HEK293 (cell line): ENCODE measurements at regions not wholly inside any gene's neighbourhood (a gene's known extent, or its start where the extent isn't known, plus 50 kb on each side); places are given as distances from the start of the nearest gene placed in this dataset.

Experiments used
- CTCF ChIA-PET: fragments of 350-600 bp; formaldehyde crosslinking; extraction: SDS; loops from one replicate; lab custom pipeline; 2021; ENCODE audit warnings: antibody characterized with exemption; lab: Yijun Ruan, JAX
- POLR2A ChIA-PET: fragments of 300-600 bp; formaldehyde crosslinking; extraction: SDS; loops from one replicate; lab custom pipeline; 2020; ENCODE audit warnings: antibody characterized with exemption, inconsistent platforms; lab: Yijun Ruan, JAX
- H3K27ac ChIP-seq: fragments of 200-500 bp; sonication (Bioruptor generic); 2 replicates; pipeline ENCODE4 v1.5.1; 2014; ENCODE audit warnings: low read depth, low read length, control low read depth, inconsistent platforms; ENCODE audit errors: extremely low read depth
- H3K36me3 ChIP-seq, 2 experiments: fragments of 200-500 bp in 1 of 2; sonication (Bioruptor generic) in 1 of 2; 1 replicate in 1 of 2; 2 replicates in 1 of 2; pipeline ENCODE4 v1.5.1; 2014 to 2017; ENCODE audit warnings: inconsistent platforms in 2 of 2, low read length in 2 of 2; ENCODE audit not compliant: control insufficient read depth in 2 of 2, insufficient read depth in 1 of 2
- H3K4me1 ChIP-seq: fragments of 200-500 bp; sonication (Bioruptor generic); 2 replicates; pipeline ENCODE4 v1.5.1; 2014; ENCODE audit warnings: mild to moderate bottlenecking, low read length, inconsistent platforms; ENCODE audit not compliant: control insufficient read depth, insufficient read depth
- H3K4me3 ChIP-seq: 2 replicates; pipeline ENCODE4 v1.5.1; 2011; ENCODE audit warnings: low read depth, mild to moderate bottlenecking, control low read depth, low read length, moderate library complexity
- H3K9me3 ChIP-seq: fragments of 200-500 bp; sonication (Bioruptor generic); 2 replicates; pipeline ENCODE4 v1.5.1; 2014; ENCODE audit warnings: low read depth, low read length, inconsistent platforms; ENCODE audit not compliant: control insufficient read depth, insufficient read depth
- BCL11B ChIP-seq: fragments of 450-650 bp; formaldehyde crosslinking; IDR thresholded peaks from 2 replicates; pipeline ENCODE4 v1.5.1; 2016; ENCODE audit warnings: low read depth, missing biosample characterization, missing genetic modification characterization
- HIC1 ChIP-seq: fragments of 450-650 bp; formaldehyde crosslinking; IDR thresholded peaks from 2 replicates; pipeline ENCODE4 v1.5.1; 2016; ENCODE audit warnings: missing biosample characterization, missing genetic modification characterization
- INSM2 ChIP-seq: fragments of 450-650 bp; formaldehyde crosslinking; IDR thresholded peaks from 2 replicates; pipeline ENCODE4 v1.5.1; 2016; ENCODE audit warnings: missing biosample characterization, missing genetic modification characterization
- KLF17 ChIP-seq: fragments of 450-650 bp; formaldehyde crosslinking; IDR thresholded peaks from 2 replicates; pipeline ENCODE4 v1.5.1; 2016; ENCODE audit warnings: missing biosample characterization, missing genetic modification characterization
- KLF8 ChIP-seq: fragments of 450-650 bp; formaldehyde crosslinking; IDR thresholded peaks from 2 replicates; pipeline ENCODE4 v1.5.1; 2016; ENCODE audit warnings: missing biosample characterization, missing genetic modification characterization
- TRIM28 ChIP-seq: IDR thresholded peaks from 2 replicates; pipeline ENCODE4 v1.6.1; 2011; ENCODE audit warnings: low read length, control low read depth, borderline replicate concordance
- ZBTB1 ChIP-seq: fragments of 450-650 bp; formaldehyde crosslinking; IDR thresholded peaks from 2 replicates; pipeline ENCODE4 v1.5.1; 2016; ENCODE audit warnings: missing biosample characterization, missing genetic modification characterization
- ZEB2 ChIP-seq: fragments of 450-650 bp; formaldehyde crosslinking; IDR thresholded peaks from 2 replicates; pipeline ENCODE4 v1.5.1; 2016; ENCODE audit warnings: missing biosample characterization, missing genetic modification characterization
- ZFHX2 ChIP-seq: fragments of 450-650 bp; formaldehyde crosslinking; conservative IDR thresholded peaks from 2 replicates; pipeline ENCODE4 v1.5.1; 2016; ENCODE audit warnings: missing biosample characterization, missing genetic modification characterization
- ZFP69B ChIP-seq: fragments of 450-650 bp; formaldehyde crosslinking; IDR thresholded peaks from 2 replicates; pipeline ENCODE4 v1.5.1; 2016; ENCODE audit warnings: missing biosample characterization, missing genetic modification characterization
- ZNF132 ChIP-seq: fragments of 450-650 bp; formaldehyde crosslinking; IDR thresholded peaks from 2 replicates; pipeline ENCODE4 v1.5.1; 2017; ENCODE audit warnings: missing biosample characterization, missing genetic modification characterization, borderline replicate concordance
- ZNF174 ChIP-seq: fragments of 450-650 bp; formaldehyde crosslinking; IDR thresholded peaks from 2 replicates; pipeline ENCODE4 v1.5.0; 2017; ENCODE audit warnings: missing biosample characterization, mild to moderate bottlenecking, missing genetic modification characterization
- ZNF26 ChIP-seq: fragments of 450-650 bp; formaldehyde crosslinking; IDR thresholded peaks from 2 replicates; pipeline ENCODE4 v1.5.1; 2016; ENCODE audit warnings: missing biosample characterization, missing genetic modification characterization
- ZNF274 ChIP-seq, 2 experiments: fragments of 200-500 bp in 1 of 2; fragments of 450-650 bp in 1 of 2; sonication (Bioruptor generic) in 1 of 2; formaldehyde crosslinking in 1 of 2; IDR thresholded peaks; 2 replicates each; pipeline versions ENCODE4 v1.5.1 to v1.6.1; 2014 to 2016; ENCODE audit warnings: borderline replicate concordance in 1 of 2, inconsistent platforms in 1 of 2, low read length in 1 of 2, missing biosample characterization in 1 of 2, missing genetic modification characterization in 1 of 2
- ZNF311 ChIP-seq: fragments of 450-650 bp; formaldehyde crosslinking; IDR thresholded peaks from 2 replicates; pipeline ENCODE4 v1.5.1; 2017; ENCODE audit warnings: missing biosample characterization, missing genetic modification characterization, borderline replicate concordance
- ZNF510 ChIP-seq: fragments of 450-650 bp; formaldehyde crosslinking; IDR thresholded peaks from 2 replicates; pipeline ENCODE4 v1.5.1; 2018; ENCODE audit warnings: mild to moderate bottlenecking, missing genetic modification characterization, missing biosample characterization; ENCODE audit not compliant: insufficient replicate concordance
- ZNF596 ChIP-seq: fragments of 450-650 bp; IDR thresholded peaks from 2 replicates; pipeline ENCODE4 v1.5.0; 2018; ENCODE audit warnings: missing biosample characterization, mild to moderate bottlenecking, missing genetic modification characterization, moderate library complexity
- ZNF600 ChIP-seq: fragments of 450-650 bp; formaldehyde crosslinking; IDR thresholded peaks from 2 replicates; pipeline ENCODE4 v1.5.1; 2016; ENCODE audit warnings: missing biosample characterization, missing genetic modification characterization
- ZNF623 ChIP-seq: fragments of 450-650 bp; formaldehyde crosslinking; IDR thresholded peaks from 2 replicates; pipeline ENCODE4 v1.5.1; 2016; ENCODE audit warnings: missing biosample characterization, missing genetic modification characterization
- ZNF629 ChIP-seq: fragments of 450-650 bp; formaldehyde crosslinking; IDR thresholded peaks from 2 replicates; pipeline ENCODE4 v1.5.1; 2017; ENCODE audit warnings: missing biosample characterization, missing genetic modification characterization
- ZNF76 ChIP-seq: fragments of 450-650 bp; formaldehyde crosslinking; IDR thresholded peaks from 2 replicates; pipeline ENCODE4; 2016; ENCODE audit warnings: low read depth, missing biosample characterization, missing genetic modification characterization, borderline replicate concordance
- ZNF777 ChIP-seq: fragments of 450-650 bp; formaldehyde crosslinking; IDR thresholded peaks from 2 replicates; pipeline ENCODE4 v1.5.1; 2017; ENCODE audit warnings: missing biosample characterization, missing genetic modification characterization, borderline replicate concordance

- TF ChIP-seq HIC1 (tag by site-specific recombination), result no peak
These were observed 435.2 kb upstream of the SEMA3D start (continued) for GRCh38 chr7:85622059-85622458.

- Histone ChIP-seq H3K9me3 (no peaks in the 10 kb centered on the region), H3K4me1 (no peaks in the 10 kb centered on the region), H3K36me3 (no peaks in the 10 kb centered on the region), H3K4me3 (no peak overlapping the region), H3K27ac (no peak overlapping the region)
- no peak for TF ChIP-seq INSM2 (tag by site-specific recombination)
- no peak for TF ChIP-seq ZNF510 (tag by site-specific recombination)
- TF ChIP-seq ZNF600 (tag by site-specific recombination), result no peak
- TF ChIP-seq ZNF777, result no peak
- TF ChIP-seq HIC1 (tag by site-specific recombination), result no peak
- TF ChIP-seq ZNF629 (tag by site-specific recombination), result no peak
- TF ChIP-seq TRIM28, result no peak
- TF ChIP-seq KLF17 (tag by site-specific recombination), result no peak
- POLR2A ChIA-PET, result no interaction called here
- CTCF ChIA-PET, result no interaction called here
These were observed 434.3 kb upstream of the SEMA3D start for GRCh38 chr7:85620936-85621685.

- TF ChIP-seq ZBTB1 (tag by site-specific recombination), result no peak
- no peak for TF ChIP-seq ZNF174 (tag by site-specific recombination)
- no peak for TF ChIP-seq ZNF596
- TF ChIP-seq ZNF623 (tag by site-specific recombination), result no peak
- no peak for TF ChIP-seq ZFHX2
- TF ChIP-seq KLF8 (tag by site-specific recombination), result no peak
- no peak for TF ChIP-seq ZNF311 (tag by site-specific recombination)
- no peak for TF ChIP-seq BCL11B (tag by site-specific recombination)
- TF ChIP-seq ZNF132 (tag by site-specific recombination), result no peak
- TF ChIP-seq ZNF274 (IDR thresholded peaks at IDR 0.05; ENCODE audit: low read length), result no peak
- TF ChIP-seq ZNF274 (tag by site-specific recombination; IDR thresholded peaks at IDR 0.05; ENCODE audit: borderline replicate concordance), result no peak
- TF ChIP-seq ZNF26 (tag by site-specific recombination), result no peak
- no peak for TF ChIP-seq ZNF76 (tag by site-specific recombination)
- TF ChIP-seq ZEB2 (tag by site-specific recombination), result no peak
- no peak for TF ChIP-seq ZFP69B
- TF ChIP-seq, all 188 proteins: peak for 0
- CTCF ChIA-PET, result no interaction called here
- H3K9me3 ChIP-seq, result no peaks in the 10 kb centered on the region
These were observed 432.4 kb upstream of the SEMA3D start for GRCh38 chr7:85619236-85619635.

More at GRCh38 chr7:85619236-85619635, 432.4 kb upstream of the SEMA3D start:
- no peaks in the 10 kb centered on the region for H3K4me1 ChIP-seq
- H3K4me3 ChIP-seq, result no peak overlapping the region
- H3K27ac ChIP-seq, result no peak overlapping the region
- H3K36me3 ChIP-seq, result no peaks in the 10 kb centered on the region
- POLR2A ChIA-PET, result no interaction called here
